Muscle layer of duodenum (tissue), 2 donors: ENCODE measurements at regions not wholly inside any gene's neighbourhood (a gene's known extent, or its start where the extent isn't known, plus 50 kb on each side); places are given as distances from the start of the nearest gene placed in this dataset.

Experiments
- H3K27ac ChIP-seq: one replicate; pipeline ENCODE4 v1.7.0; 2013; ENCODE audit warnings: mild to moderate bottlenecking, low read length
- H3K27me3 ChIP-seq: one replicate; pipeline ENCODE4 v1.7.0; 2013; ENCODE audit warnings: low read depth, mild to moderate bottlenecking, control low read depth, low read length
- H3K36me3 ChIP-seq, 2 donors: one replicate each; pipeline ENCODE4 v1.7.0; 2013; ENCODE audit warnings: low read length in 2 of 2, control low read depth in 1 of 2, mild to moderate bottlenecking in 1 of 2; ENCODE audit not compliant: insufficient read depth in 2 of 2, control insufficient read depth in 1 of 2
- H3K4me1 ChIP-seq, 2 donors: one replicate each; pipeline ENCODE4 v1.7.0; 2013; ENCODE audit warnings: low read length in 2 of 2, mild to moderate bottlenecking in 2 of 2, control low read depth in 1 of 2, moderate library complexity in 1 of 2; ENCODE audit not compliant: insufficient read depth in 2 of 2, control insufficient read depth in 1 of 2
- H3K4me3 ChIP-seq, 2 donors: one replicate each; pipeline ENCODE4 v1.7.0; 2013; ENCODE audit warnings: low read length in 2 of 2, low read depth in 1 of 2, mild to moderate bottlenecking in 1 of 2
- H3K9me3 ChIP-seq, 2 donors: one replicate each; pipeline ENCODE4 v1.7.0; 2013; ENCODE audit warnings: low read length in 2 of 2, control low read depth in 1 of 2, mild to moderate bottlenecking in 1 of 2; ENCODE audit not compliant: control insufficient read depth in 1 of 2
- donor health status: healthy.

DNA sequence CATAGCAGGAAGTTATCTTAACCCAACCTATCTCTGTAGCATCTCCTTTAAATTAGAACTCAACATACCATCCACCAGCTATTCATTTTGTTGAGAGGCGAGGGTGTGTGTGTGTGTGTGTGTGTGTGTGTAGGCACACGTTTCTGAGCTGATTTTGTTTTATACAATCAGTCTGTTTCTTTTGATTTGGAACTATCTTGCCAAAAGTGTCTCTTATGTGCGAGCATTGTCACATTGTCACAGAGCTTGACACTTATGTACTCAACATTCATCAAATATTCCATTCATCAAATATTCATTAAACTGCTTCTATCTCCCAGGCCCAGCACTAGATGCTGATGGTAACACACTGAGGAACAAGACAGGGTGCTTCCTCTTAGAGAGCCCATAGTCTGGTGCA is 180.4 kb downstream of the HAPSTR1 start:
- Histone ChIP-seq H3K9me3 (no peaks in the 10 kb centered on the region), H3K27me3 (no peaks in the 10 kb centered on the region), H3K4me1 (no peaks in the 10 kb centered on the region), H3K27ac (no peak overlapping the region), H3K36me3 (no peaks in the 10 kb centered on the region), H3K4me3 (no peak overlapping the region)

DNA sequence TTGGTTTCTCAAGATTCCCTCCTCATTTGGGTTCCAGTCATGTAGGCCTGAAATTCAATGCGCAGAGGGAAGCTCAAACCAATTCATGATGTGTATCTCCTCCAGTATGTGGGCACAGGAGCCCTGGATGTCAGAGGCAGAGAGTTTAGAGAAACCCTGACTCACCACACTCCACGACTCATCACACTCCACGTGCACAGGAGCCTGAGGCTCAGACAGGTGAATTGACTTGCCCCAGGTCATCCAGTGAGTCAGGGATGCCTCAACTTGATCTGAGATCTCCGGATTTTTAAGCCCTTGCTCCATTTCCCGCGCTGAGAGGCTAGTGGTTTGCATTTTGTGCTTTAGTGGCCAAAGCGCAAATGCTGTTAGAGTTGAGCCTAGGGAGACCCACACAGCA is 183.9 kb downstream of the HAPSTR1 start:
- Histone ChIP-seq H3K9me3 (no peaks in the 10 kb centered on the region), H3K4me1 (no peaks in the 10 kb centered on the region), H3K27me3 (no peaks in the 10 kb centered on the region), H3K4me3 (no peak overlapping the region), H3K36me3 (no peaks in the 10 kb centered on the region), H3K27ac (no peak overlapping the region)

DNA sequence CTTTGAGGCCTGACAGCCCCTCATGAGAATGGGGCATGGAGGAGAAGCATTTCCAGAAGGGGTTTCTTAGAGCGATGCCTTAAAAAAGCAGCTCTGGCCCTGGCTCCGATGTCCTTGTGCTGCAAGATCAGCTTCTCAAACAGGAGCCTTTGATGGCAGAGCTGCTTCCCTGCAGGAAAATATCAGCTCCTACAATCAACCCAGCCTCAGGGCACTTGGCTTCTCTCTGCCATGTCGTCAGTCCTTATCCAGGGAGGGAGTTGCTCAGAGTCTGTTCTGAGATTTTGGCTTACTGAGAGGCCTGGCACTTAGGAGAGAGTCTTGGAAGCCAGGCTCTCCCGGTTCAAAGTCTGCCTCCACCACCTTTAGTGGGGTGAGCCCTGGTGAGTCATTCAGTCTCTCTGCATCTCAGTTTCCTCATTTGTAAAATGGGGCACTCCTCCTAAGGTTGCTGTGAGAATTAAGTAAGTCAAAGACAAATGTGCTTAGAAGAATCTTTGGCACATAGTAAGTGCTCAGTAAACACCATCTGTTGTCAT is 184.4 kb downstream of the HAPSTR1 start:
- Histone ChIP-seq H3K36me3 (no peaks in the 10 kb centered on the region), H3K27me3 (no peaks in the 10 kb centered on the region), H3K9me3 (no peaks in the 10 kb centered on the region), H3K4me1 (no peaks in the 10 kb centered on the region), H3K4me3 (no peak overlapping the region), H3K27ac (no peak overlapping the region)

DNA sequence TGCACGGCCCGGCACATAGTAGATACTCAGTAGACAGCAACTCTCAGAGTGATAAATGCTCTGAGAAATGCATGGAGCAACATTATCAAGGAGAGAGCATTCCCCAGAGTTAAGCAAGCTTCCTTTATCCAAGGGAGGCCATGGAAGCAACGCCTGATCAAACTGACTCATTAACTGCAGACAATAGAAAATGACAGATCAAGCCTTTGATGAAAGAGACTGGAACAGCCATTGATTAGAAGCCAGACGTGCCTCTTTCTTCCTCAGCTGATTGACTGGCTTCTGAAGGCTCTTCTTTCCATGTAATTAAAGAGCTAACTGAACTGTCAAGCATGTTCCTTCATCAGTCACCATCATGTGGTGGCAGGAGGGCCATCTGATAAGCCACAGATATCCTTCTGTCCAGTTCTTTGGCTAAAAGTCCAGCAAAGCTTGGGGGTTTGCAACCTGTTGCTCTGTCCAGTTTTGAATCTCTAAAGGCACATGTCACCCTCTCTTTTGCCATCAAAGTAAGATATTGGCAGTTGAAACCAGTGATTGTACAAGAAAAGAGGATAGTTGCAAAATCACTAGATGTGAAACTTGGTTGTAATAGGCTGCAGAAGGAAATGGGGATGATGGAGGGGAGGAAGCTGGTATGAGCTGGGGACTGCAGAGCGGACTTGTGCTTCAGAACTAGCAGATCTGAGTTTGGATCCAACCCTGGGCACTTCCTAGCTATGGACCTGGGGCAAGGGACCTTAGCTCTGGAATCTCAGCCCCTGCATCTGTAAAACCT is 188.0 kb downstream of the HAPSTR1 start:
- H3K27me3 ChIP-seq: no peaks in the 10 kb centered on the region
- H3K36me3 ChIP-seq: no peaks in the 10 kb centered on the region
- no peak overlapping the region for H3K4me3 ChIP-seq
- no peaks in the 10 kb centered on the region for H3K9me3 ChIP-seq
- no peaks in the 10 kb centered on the region for H3K4me1 ChIP-seq
- no peak overlapping the region for H3K27ac ChIP-seq

DNA sequence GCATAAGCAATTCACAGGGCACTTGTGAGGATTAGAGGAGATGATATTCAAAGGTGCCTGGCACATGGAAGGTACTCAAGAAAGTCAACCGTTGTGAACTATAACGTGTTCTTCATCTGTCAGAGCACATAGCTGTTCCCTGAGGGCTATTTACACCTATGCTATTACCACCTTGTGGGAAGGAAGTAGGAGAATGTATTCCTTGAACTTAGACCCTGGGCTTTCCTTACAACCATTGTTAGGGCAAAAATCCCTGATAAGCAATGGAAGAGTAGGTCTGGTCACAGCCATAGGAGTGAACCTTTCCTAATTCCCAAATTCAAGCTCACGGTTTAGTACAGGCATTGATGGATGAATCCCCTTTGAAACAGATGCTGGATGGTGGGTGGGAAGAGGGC is 188.6 kb downstream of the HAPSTR1 start:
- Histone ChIP-seq H3K4me3 (no peak overlapping the region), H3K36me3 (no peaks in the 10 kb centered on the region), H3K9me3 (no peaks in the 10 kb centered on the region), H3K27me3 (no peaks in the 10 kb centered on the region), H3K27ac (no peak overlapping the region), H3K4me1 (no peaks in the 10 kb centered on the region)

DNA sequence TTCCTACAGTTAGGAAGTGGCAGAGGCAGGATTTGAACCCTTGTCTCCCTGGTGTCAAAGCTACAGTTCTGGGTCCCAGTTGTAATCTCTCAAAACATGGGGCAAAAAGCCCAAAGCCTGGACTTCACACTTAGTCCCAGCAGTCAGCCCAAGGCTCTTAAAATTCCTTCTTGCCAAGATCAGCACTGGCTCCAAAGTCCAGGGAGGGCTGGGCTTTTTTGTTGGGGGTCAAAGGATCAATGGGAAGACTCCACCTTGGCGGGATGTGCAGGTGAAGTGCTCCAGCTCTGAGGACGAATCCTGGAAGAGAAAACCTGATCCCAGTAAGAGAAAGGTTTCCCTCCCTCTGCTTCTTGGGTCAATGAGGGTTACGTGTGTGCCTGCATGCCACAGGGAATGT is 195.5 kb downstream of the HAPSTR1 start:
- H3K4me1 ChIP-seq: no peaks in the 10 kb centered on the region
- H3K4me3 ChIP-seq: no peak overlapping the region
- no peak overlapping the region for H3K27ac ChIP-seq
- no peaks in the 10 kb centered on the region for H3K36me3 ChIP-seq
- no peaks in the 10 kb centered on the region for H3K9me3 ChIP-seq
- no peaks in the 10 kb centered on the region for H3K27me3 ChIP-seq

DNA sequence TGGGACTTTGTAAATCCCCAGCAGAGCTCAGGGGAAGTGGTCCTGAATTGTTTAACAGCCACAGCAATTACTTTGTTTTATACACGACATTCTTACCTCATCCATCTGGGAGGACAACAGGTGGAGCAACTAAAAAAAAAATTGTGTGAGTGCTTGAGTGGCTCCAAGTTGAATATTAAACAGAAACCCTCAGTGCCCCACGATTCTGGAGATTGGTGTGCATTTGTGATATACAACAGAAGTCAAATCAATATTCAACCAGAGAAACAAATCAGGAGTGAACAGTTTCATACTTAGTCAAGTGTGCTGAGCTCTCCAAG is 204.8 kb downstream of the HAPSTR1 start:
- Histone ChIP-seq H3K4me1 (no peaks in the 10 kb centered on the region), H3K4me3 (no peak overlapping the region), H3K27me3 (no peaks in the 10 kb centered on the region), H3K9me3 (no peaks in the 10 kb centered on the region), H3K36me3 (no peaks in the 10 kb centered on the region), H3K27ac (no peak overlapping the region)

GRCh38 chr16:9297437-9298113 is 206.1 kb downstream of the HAPSTR1 start:
- H3K4me3 ChIP-seq: no peak overlapping the region
- no peaks in the 10 kb centered on the region for H3K36me3 ChIP-seq
- no peak overlapping the region for H3K27ac ChIP-seq
- no peaks in the 10 kb centered on the region for H3K27me3 ChIP-seq
- H3K4me1 ChIP-seq: no peaks in the 10 kb centered on the region
- H3K9me3 ChIP-seq: no peaks in the 10 kb centered on the region

GRCh38 chr16:9300252-9300651 is 208.8 kb downstream of the HAPSTR1 start:
- Histone ChIP-seq H3K36me3 (no peaks in the 10 kb centered on the region), H3K9me3 (no peaks in the 10 kb centered on the region), H3K4me3 (no peak overlapping the region), H3K27ac (no peak overlapping the region), H3K27me3 (no peaks in the 10 kb centered on the region), H3K4me1 (no peaks in the 10 kb centered on the region)

DNA sequence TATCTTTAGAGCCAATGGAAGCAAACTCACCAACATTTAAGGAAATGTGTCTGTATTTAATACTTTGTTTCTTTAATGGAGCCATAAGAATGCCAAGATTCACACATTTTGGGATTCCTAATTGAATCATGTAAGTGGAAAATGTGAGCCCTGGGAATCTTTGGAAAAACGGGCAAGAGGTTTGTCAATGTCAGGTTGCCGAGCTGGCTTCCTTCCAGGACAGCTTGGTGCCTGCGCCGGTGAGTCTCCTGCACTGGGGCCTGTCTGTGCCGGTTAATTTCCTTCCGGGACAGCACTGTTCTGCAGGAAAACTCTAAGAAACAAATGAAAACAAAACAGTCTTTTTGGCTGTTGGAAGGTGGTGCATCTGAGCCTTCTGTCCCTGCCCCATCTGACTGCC is 210.6 kb downstream of the HAPSTR1 start:
- no peak overlapping the region for H3K4me3 ChIP-seq
- H3K27ac ChIP-seq: no peak overlapping the region
- H3K36me3 ChIP-seq: no peaks in the 10 kb centered on the region
- no peaks in the 10 kb centered on the region for H3K4me1 ChIP-seq
- no peaks in the 10 kb centered on the region for H3K9me3 ChIP-seq
- no peaks in the 10 kb centered on the region for H3K27me3 ChIP-seq

GRCh38 chr16:9306753-9307152 is 215.3 kb downstream of the HAPSTR1 start:
- Histone ChIP-seq H3K36me3 (no peaks in the 10 kb centered on the region), H3K4me1 (peaks cover 0 to 6% of the 10 kb centered on the region in 2 donors), H3K9me3 (no peaks in the 10 kb centered on the region), H3K27me3 (no peaks in the 10 kb centered on the region), H3K27ac (no peak overlapping the region), H3K4me3 (no peak overlapping the region)
